K562 (cell line): ENCODE measurements at regions not wholly inside any gene's neighbourhood (a gene's known extent, or its start where the extent isn't known, plus 50 kb on each side); places are given as distances from the start of the nearest gene placed in this dataset.

ENCODE experiments used
- ATAC-seq: fragments of 200-7000 bp; cut with Tn5 transposase; 3 replicates; pipeline ENCODE4 v1.9.1; 2020; ENCODE audit warnings: moderate library complexity
- BruUV-seq: library from RNA; stranded (reverse); fragments of 400-500 nt; replicated peaks from 2 replicates; lab custom pipeline; 2021; lab: Mats Ljungman, UMichigan
- CTCF ChIA-PET: fragments of 300-600 bp; formaldehyde crosslinking; extraction: SDS; loops from one replicate; lab custom pipeline; 2021; ENCODE audit warnings: low intra/inter-chr PET ratio; lab: Yijun Ruan, JAX
- POLR2A ChIA-PET: fragments of 300-600, 350-650 bp; sonication (Branson Sonifier 250); formaldehyde crosslinking; extraction: SDS; loops from one replicate; lab custom pipeline; 2021; ENCODE audit warnings: antibody characterized with exemption, inconsistent platforms; lab: Yijun Ruan, JAX
- DNase-seq, 4 experiments: peaks; one replicate each; pipeline versions ENCODE4 v3.0.0 to v3.0.0-alpha.2; 2011 to 2018; ENCODE audit warnings: low spot score in 3 of 4, mixed read lengths in 3 of 4; ENCODE audit errors: extremely low read depth in 1 of 4
- FAIRE-seq: peaks from 2 replicates; lab custom pipeline; 2011; peaks lifted over from hg19 to GRCh38; lab: Jason Lieb, UNC
- H2AFZ ChIP-seq: 2 replicates; pipeline ENCODE4 v1.6.0; 2011; ENCODE audit warnings: low read depth, low read length, control low read depth, inconsistent platforms
- H3K27ac ChIP-seq: fragments of 200-600 bp; 3 replicates; pipeline ENCODE4 v1.8.0; 2011; ENCODE audit warnings: low read depth, mild to moderate bottlenecking, control low read depth, inconsistent platforms, low read length, moderate library complexity, mixed read lengths; ENCODE audit errors: extremely low read depth
- H3K27me3 ChIP-seq, 2 experiments: fragments of 300-600 bp in 1 of 2; 2 replicates in 1 of 2; 3 replicates in 1 of 2; pipeline versions ENCODE4 v1.6.0 to v1.8.0; 2011; ENCODE audit warnings: inconsistent platforms in 2 of 2, low read length in 2 of 2, mild to moderate bottlenecking in 1 of 2, mixed read lengths in 1 of 2, moderate library complexity in 1 of 2; ENCODE audit not compliant: control insufficient read depth in 2 of 2, insufficient read depth in 2 of 2
- H3K36me3 ChIP-seq: fragments of 300-600 bp; 3 replicates; pipeline ENCODE4 v1.8.0; 2011; ENCODE audit warnings: mild to moderate bottlenecking, low read length, inconsistent platforms; ENCODE audit not compliant: control insufficient read depth, insufficient read depth
- H3K4me1 ChIP-seq, 2 experiments: fragments of 200-600 bp in 1 of 2; replicated peaks in 1 of 2; 2 replicates in 1 of 2; 3 replicates in 1 of 2; pipeline versions ENCODE4 v1.5.1 to v1.8.0; 2011; ENCODE audit warnings: inconsistent platforms in 2 of 2, low read length in 2 of 2, mild to moderate bottlenecking in 1 of 2, mixed read lengths in 1 of 2, moderate library complexity in 1 of 2; ENCODE audit not compliant: control insufficient read depth in 2 of 2, insufficient read depth in 2 of 2
- H3K4me2 ChIP-seq: 2 replicates; pipeline ENCODE4 v1.6.1; 2011; ENCODE audit warnings: low read length, control low read depth, inconsistent platforms, mixed read lengths; ENCODE audit not compliant: insufficient read depth
- H3K4me3 ChIP-seq: fragments of 200-600 bp; sonication (generic), shearing (Covaris generic); 2 replicates; pipeline ENCODE4 v1.5.1; 2016; ENCODE audit warnings: control low read depth, inconsistent platforms
- H3K79me2 ChIP-seq: fragments of 200-600 bp; 3 replicates; pipeline ENCODE4 v1.8.0; 2011; ENCODE audit warnings: low read length, inconsistent platforms; ENCODE audit not compliant: control insufficient read depth, insufficient read depth
- H3K9ac ChIP-seq, 2 experiments: 2 replicates each; pipeline versions ENCODE4 v1.6.0 to v1.6.1; 2011; ENCODE audit warnings: low read depth in 2 of 2, low read length in 2 of 2, control low read depth in 1 of 2, inconsistent platforms in 1 of 2, mild to moderate bottlenecking in 1 of 2, mixed read lengths in 1 of 2; ENCODE audit not compliant: insufficient read depth in 1 of 2
- H3K9me1 ChIP-seq: one replicate; pipeline ENCODE4 v1.6.0; 2011; ENCODE audit warnings: inconsistent platforms, mild to moderate bottlenecking, low read length, moderate library complexity; ENCODE audit not compliant: control insufficient read depth, insufficient read depth
- H3K9me3 ChIP-seq: replicated peaks from 2 replicates; pipeline ENCODE4 v1.5.1; 2011; ENCODE audit warnings: low read depth, low read length, inconsistent platforms; ENCODE audit not compliant: control insufficient read depth, insufficient read depth
- H4K20me1 ChIP-seq: replicated peaks from 2 replicates; pipeline ENCODE4 v1.6.1; 2011; ENCODE audit warnings: low read length, inconsistent platforms, mixed read lengths; ENCODE audit not compliant: control insufficient read depth, insufficient read depth
- CBX1 ChIP-seq: sonication (generic); IDR thresholded peaks from 2 replicates; pipeline ENCODE4 v1.6.1; 2016; ENCODE audit warnings: antibody characterized with exemption, low read depth, mild to moderate bottlenecking
- IRF1 ChIP-seq: sonication (generic); formaldehyde crosslinking; IDR thresholded peaks from 2 replicates; pipeline ENCODE4 v1.8.0; 2022; ENCODE audit warnings: missing genetic modification reagents, mild to moderate bottlenecking, borderline replicate concordance
- PHF20 ChIP-seq: fragments of 450-650 bp; IDR thresholded peaks from 2 replicates; pipeline ENCODE4 v1.6.1; 2018; ENCODE audit not compliant: partially characterized antibody
- ZNF232 ChIP-seq: sonication (generic); formaldehyde crosslinking; IDR thresholded peaks from 2 replicates; pipeline ENCODE4 v1.8.0; 2022; ENCODE audit warnings: mild to moderate bottlenecking, missing genetic modification reagents
- WGBS: fragments of 100-300 bp; shearing (Covaris generic); methylation state at CpG from one replicate; pipeline ENCODE4 v1.1.6; 2016; ENCODE audit warnings: low coverage, mixed read lengths; ENCODE audit not compliant: insufficient coverage; ENCODE audit errors: missing lambda C conversion rate; 5-methylcytosine and 5-hydroxymethylcytosine counted together
- in situ Hi-C: fragments of 300-500 bp; cut with MboI; formaldehyde crosslinking; loops from 4 replicates; pipeline ENCODE4 v1.15.0; 2018; ENCODE audit warnings: inconsistent platforms, mixed read lengths
- intact Hi-C: fragments of 100-400 bp; cut with micrococcal nuclease; formaldehyde crosslinking; loops from 2 replicates; pipeline ENCODE4 v1.14.2; 2022
- TF ChIP-seq, protein P1 (sequence below): sonication (generic); formaldehyde crosslinking; IDR thresholded peaks from 2 replicates; pipeline ENCODE4 v1.8.1; 2023; ENCODE audit warnings: mild to moderate bottlenecking, missing genetic modification reagents

- TF ChIP-seq IRF1 (CRISPR knock-in tag), result no peak
- TF ChIP-seq CBX1, result no peak
Observed at GRCh38 chr14:28515571-28515970, 251.0 kb upstream of the FOXG1 start (continued).

GRCh38 chr14:28536889-28537288 is 229.7 kb upstream of the FOXG1 start:
- no peak overlapping the region for H3K4me2 ChIP-seq
- FAIRE-seq (no peak), DNase-seq (no peak), ATAC-seq (no peak)
- H2AFZ ChIP-seq, result no peak overlapping the region
- CTCF ChIA-PET, result no interaction called here
- WGBS, result 2% methylated on average over 5 of the region's 5 CpGs
- no TSS peak for BruUV-seq
- no peaks in the 10 kb centered on the region for H3K9me3 ChIP-seq
- in situ Hi-C loops, result no loop called here
- intact Hi-C loops, result no loop called here
- no peaks in the 10 kb centered on the region for H4K20me1 ChIP-seq
- no peak overlapping the region for H3K4me3 ChIP-seq
- H3K27me3 ChIP-seq, result no peaks in the 10 kb centered on the region
- no peaks in the 10 kb centered on the region for H3K9me1 ChIP-seq
- H3K9ac ChIP-seq, result no peak overlapping the region
- no peaks in the 10 kb centered on the region for H3K79me2 ChIP-seq
- no peak overlapping the region for H3K27ac ChIP-seq
- POLR2A ChIA-PET, result no interaction called here
- H3K36me3 ChIP-seq, result no peaks in the 10 kb centered on the region
- no peaks in the 10 kb centered on the region for H3K4me1 ChIP-seq
- TF ChIP-seq PHF20 (no peak), ZNF232 (no peak)

DNA sequence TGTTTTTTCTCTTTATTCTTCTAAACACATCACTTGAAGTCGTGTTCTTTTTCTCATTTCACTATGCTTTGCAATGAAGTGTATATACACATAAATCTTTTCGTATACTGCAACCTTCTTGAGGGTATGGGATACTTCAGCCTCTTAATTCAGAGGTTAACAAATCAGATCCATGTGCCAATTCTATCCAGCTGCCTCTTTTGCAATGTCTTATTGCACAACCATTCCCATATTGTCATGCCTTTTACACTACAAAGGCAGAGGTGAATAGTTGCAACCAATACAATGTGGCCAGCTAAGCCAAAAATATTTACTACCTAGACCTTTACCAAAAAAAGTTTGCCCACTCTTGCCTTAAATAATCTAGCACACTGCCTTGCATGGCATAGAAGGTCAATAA is 224.5 kb upstream of the FOXG1 start:
- intact Hi-C loops, result no loop called here
- ATAC-seq, result no peak
- 0% methylated on average over 2 of the region's 2 CpGs for WGBS
- H3K9ac ChIP-seq, result no peak overlapping the region
- no peak for FAIRE-seq
- H3K36me3 ChIP-seq, result no peaks in the 10 kb centered on the region
- no peaks in the 10 kb centered on the region for H3K9me3 ChIP-seq
- no peak overlapping the region for H3K4me2 ChIP-seq
- no peak overlapping the region for H3K27ac ChIP-seq
- H2AFZ ChIP-seq, result no peak overlapping the region
- H3K9me1 ChIP-seq, result no peaks in the 10 kb centered on the region
- H3K4me3 ChIP-seq, result no peak overlapping the region
- CTCF ChIA-PET, result no interaction called here
- H3K4me1 ChIP-seq, result no peaks in the 10 kb centered on the region
- no TSS peak for BruUV-seq
- in situ Hi-C loops, result no loop called here
- H3K27me3 ChIP-seq, result no peaks in the 10 kb centered on the region
- no peak for DNase-seq
- no peaks in the 10 kb centered on the region for H3K79me2 ChIP-seq
- POLR2A ChIA-PET, result no interaction called here
- H4K20me1 ChIP-seq, result no peaks in the 10 kb centered on the region
- TF ChIP-seq, protein P1, sequence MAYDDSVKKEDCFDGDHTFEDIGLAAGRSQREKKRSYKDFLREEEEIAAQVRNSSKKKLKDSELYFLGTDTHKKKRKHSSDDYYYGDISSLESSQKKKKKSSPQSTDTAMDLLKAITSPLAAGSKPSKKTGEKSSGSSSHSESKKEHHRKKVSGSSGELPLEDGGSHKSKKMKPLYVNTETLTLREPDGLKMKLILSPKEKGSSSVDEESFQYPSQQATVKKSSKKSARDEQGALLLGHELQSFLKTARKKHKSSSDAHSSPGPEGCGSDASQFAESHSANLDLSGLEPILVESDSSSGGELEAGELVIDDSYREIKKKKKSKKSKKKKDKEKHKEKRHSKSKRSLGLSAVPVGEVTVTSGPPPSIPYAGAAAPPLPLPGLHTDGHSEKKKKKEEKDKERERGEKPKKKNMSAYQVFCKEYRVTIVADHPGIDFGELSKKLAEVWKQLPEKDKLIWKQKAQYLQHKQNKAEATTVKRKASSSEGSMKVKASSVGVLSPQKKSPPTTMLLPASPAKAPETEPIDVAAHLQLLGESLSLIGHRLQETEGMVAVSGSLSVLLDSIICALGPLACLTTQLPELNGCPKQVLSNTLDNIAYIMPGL (CRISPR knock-in tag), result no peak
